ENCODE measurements at regions not wholly inside any gene's neighbourhood (a gene's known extent, or its start where the extent isn't known, plus 50 kb on each side); places are given as distances from the start of the nearest gene placed in this dataset.

- TF ChIP-seq, protein P1, sequence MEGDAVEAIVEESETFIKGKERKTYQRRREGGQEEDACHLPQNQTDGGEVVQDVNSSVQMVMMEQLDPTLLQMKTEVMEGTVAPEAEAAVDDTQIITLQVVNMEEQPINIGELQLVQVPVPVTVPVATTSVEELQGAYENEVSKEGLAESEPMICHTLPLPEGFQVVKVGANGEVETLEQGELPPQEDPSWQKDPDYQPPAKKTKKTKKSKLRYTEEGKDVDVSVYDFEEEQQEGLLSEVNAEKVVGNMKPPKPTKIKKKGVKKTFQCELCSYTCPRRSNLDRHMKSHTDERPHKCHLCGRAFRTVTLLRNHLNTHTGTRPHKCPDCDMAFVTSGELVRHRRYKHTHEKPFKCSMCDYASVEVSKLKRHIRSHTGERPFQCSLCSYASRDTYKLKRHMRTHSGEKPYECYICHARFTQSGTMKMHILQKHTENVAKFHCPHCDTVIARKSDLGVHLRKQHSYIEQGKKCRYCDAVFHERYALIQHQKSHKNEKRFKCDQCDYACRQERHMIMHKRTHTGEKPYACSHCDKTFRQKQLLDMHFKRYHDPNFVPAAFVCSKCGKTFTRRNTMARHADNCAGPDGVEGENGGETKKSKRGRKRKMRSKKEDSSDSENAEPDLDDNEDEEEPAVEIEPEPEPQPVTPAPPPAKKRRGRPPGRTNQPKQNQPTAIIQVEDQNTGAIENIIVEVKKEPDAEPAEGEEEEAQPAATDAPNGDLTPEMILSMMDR (conservative IDR thresholded peaks at IDR 0.05; ENCODE audit: low read length) = no peak
- TF ChIP-seq EZH2phosphoT487 (IDR thresholded peaks at IDR 0.05; ENCODE audit: borderline replicate concordance) = no peak
These were observed 112.5 kb upstream of the SOX6 start for GRCh38 chr11:16468735-16469453.

All from Loucy (cell line).